H9 (cell line): ENCODE measurements at regions not wholly inside any gene's neighbourhood (a gene's known extent, or its start where the extent isn't known, plus 50 kb on each side); places are given as distances from the start of the nearest gene placed in this dataset.

ENCODE experiments used
- DNase-seq: peaks from one replicate; pipeline ENCODE4 v3.0.0-alpha.2; 2017
- H2AFZ ChIP-seq: one replicate; pipeline ENCODE4 v1.6.1; 2013; ENCODE audit warnings: mild to moderate bottlenecking, low read length, control low read depth, moderate library complexity
- H2AK5ac ChIP-seq: 2 replicates; pipeline ENCODE4 v1.6.1; 2013; ENCODE audit warnings: low read length, control low read depth, mixed read lengths; ENCODE audit not compliant: insufficient read length
- H2BK120ac ChIP-seq: one replicate; pipeline ENCODE4 v1.6.1; 2013; ENCODE audit warnings: low read depth, mild to moderate bottlenecking, low read length, control low read depth, inconsistent platforms; ENCODE audit not compliant: poor library complexity, severe bottlenecking
- H2BK12ac ChIP-seq: 2 replicates; pipeline ENCODE4 v1.6.1; 2013; ENCODE audit warnings: low read length, control low read depth, mixed read lengths, low read depth; ENCODE audit not compliant: insufficient read length
- H2BK15ac ChIP-seq: 2 replicates; pipeline ENCODE4 v1.6.1; 2013; ENCODE audit warnings: low read depth, low read length, control low read depth
- H2BK20ac ChIP-seq: one replicate; pipeline ENCODE4 v1.6.1; 2013; ENCODE audit warnings: low read depth, mild to moderate bottlenecking, low read length, control low read depth, inconsistent platforms; ENCODE audit not compliant: poor library complexity, severe bottlenecking
- H2BK5ac ChIP-seq: 2 replicates; pipeline ENCODE4 v1.6.1; 2013; ENCODE audit warnings: low read length, control low read depth, mixed read lengths; ENCODE audit not compliant: insufficient read length
- H3K14ac ChIP-seq: 2 replicates; pipeline ENCODE4 v1.6.1; 2013; ENCODE audit warnings: low read length, control low read depth; ENCODE audit not compliant: insufficient read depth
- H3K18ac ChIP-seq: 2 replicates; pipeline ENCODE4 v1.6.1; 2013; ENCODE audit warnings: low read depth, mild to moderate bottlenecking, mixed read lengths, low read length, control low read depth; ENCODE audit not compliant: insufficient read length
- H3K23ac ChIP-seq: 2 replicates; pipeline ENCODE4 v1.6.1; 2013; ENCODE audit warnings: low read length, control low read depth, mixed read lengths, low read depth; ENCODE audit not compliant: insufficient read length
- H3K23me2 ChIP-seq: 2 replicates; pipeline ENCODE4 v1.6.1; 2013; ENCODE audit warnings: low read depth, mild to moderate bottlenecking, mixed read lengths, low read length, control low read depth; ENCODE audit not compliant: insufficient read length, poor library complexity, severe bottlenecking
- H3K27ac ChIP-seq: 2 replicates; pipeline ENCODE4 v1.5.1; 2013; ENCODE audit warnings: low read length, control low read depth, mixed read lengths, low read depth; ENCODE audit not compliant: insufficient read length
- H3K27me3 ChIP-seq: 2 replicates; pipeline ENCODE4 v1.6.1; 2013; ENCODE audit warnings: low read length, control low read depth, inconsistent platforms; ENCODE audit not compliant: insufficient read depth
- H3K4ac ChIP-seq: 2 replicates; pipeline ENCODE4 v1.6.1; 2013; ENCODE audit warnings: low read depth, mild to moderate bottlenecking, control low read depth, inconsistent platforms, low read length, moderate library complexity
- H3K4me1 ChIP-seq: 2 replicates; pipeline ENCODE4 v1.6.1; 2013; ENCODE audit warnings: low read length, control low read depth, inconsistent platforms; ENCODE audit not compliant: insufficient read depth
- H3K4me2 ChIP-seq: 2 replicates; pipeline ENCODE4 v1.6.1; 2013; ENCODE audit warnings: low read length, control low read depth, mixed read lengths; ENCODE audit not compliant: insufficient read length, insufficient read depth
- H3K56ac ChIP-seq: 2 replicates; pipeline ENCODE4 v1.6.1; 2013; ENCODE audit warnings: low read depth, mild to moderate bottlenecking, mixed read lengths, low read length, control low read depth; ENCODE audit not compliant: insufficient read length
- H3K79me1 ChIP-seq: 2 replicates; pipeline ENCODE4 v1.6.1; 2013; ENCODE audit warnings: low read depth, mild to moderate bottlenecking, moderate library complexity, low read length, control low read depth, inconsistent platforms; ENCODE audit not compliant: insufficient read depth, poor library complexity, severe bottlenecking
- H3K79me2 ChIP-seq: 2 replicates; pipeline ENCODE4 v1.6.1; 2013; ENCODE audit warnings: low read length, control low read depth, inconsistent platforms; ENCODE audit not compliant: insufficient read depth
- H3K9ac ChIP-seq: 2 replicates; pipeline ENCODE4 v1.6.1; 2013; ENCODE audit warnings: low read length, control low read depth, mixed read lengths; ENCODE audit not compliant: insufficient read length; ENCODE audit errors: extremely low read depth
- H3K9me3 ChIP-seq: one replicate; pipeline ENCODE4 v1.6.1; 2013; ENCODE audit warnings: low read depth, low read length, inconsistent platforms; ENCODE audit not compliant: control insufficient read depth
- H3T11ph ChIP-seq: one replicate; pipeline ENCODE4 v1.6.1; 2013; ENCODE audit warnings: mild to moderate bottlenecking, low read length, control low read depth, inconsistent platforms
- H4K20me1 ChIP-seq: one replicate; pipeline ENCODE4 v1.6.1; 2013; ENCODE audit not compliant: control insufficient read depth, insufficient read length, insufficient read depth
- H4K5ac ChIP-seq: 2 replicates; pipeline ENCODE4 v1.6.1; 2013; ENCODE audit warnings: low read depth, mild to moderate bottlenecking, mixed read lengths, low read length, control low read depth; ENCODE audit not compliant: insufficient read length
- H4K8ac ChIP-seq: replicated peaks from 2 replicates; pipeline ENCODE4 v1.6.1; 2013; ENCODE audit warnings: low read length, control low read depth, mixed read lengths, low read depth; ENCODE audit not compliant: insufficient read length
- H4K91ac ChIP-seq: 2 replicates; pipeline ENCODE4 v1.6.1; 2013; ENCODE audit warnings: low read depth, mild to moderate bottlenecking, moderate library complexity, mixed read lengths, low read length, control low read depth; ENCODE audit not compliant: insufficient read length
- H3K27ac Mint-ChIP-seq, 3 experiments: 2 replicates in 2 of 3; 3 replicates in 1 of 3; pipeline ENCODE4 v1.8.0; 2020 to 2021; ENCODE audit warnings: mixed read lengths in 3 of 3, mild to moderate bottlenecking in 1 of 3, moderate library complexity in 1 of 3
- H3K27me3 Mint-ChIP-seq: 2 replicates; pipeline ENCODE4 v1.8.0; 2021; ENCODE audit warnings: low read depth, mild to moderate bottlenecking, moderate library complexity, mixed read lengths
- H3K36me3 Mint-ChIP-seq, 3 experiments: 2 replicates in 2 of 3; 3 replicates in 1 of 3; pipeline ENCODE4 v1.8.0; 2020 to 2021; ENCODE audit warnings: low read depth in 3 of 3, mixed read lengths in 3 of 3; ENCODE audit not compliant: insufficient read depth in 1 of 3
- H3K4me1 Mint-ChIP-seq, 2 experiments: 2 replicates each; pipeline ENCODE4 v1.8.0; 2020; ENCODE audit warnings: mixed read lengths in 2 of 2
- H3K4me3 Mint-ChIP-seq, 2 experiments: 2 replicates in 1 of 2; 3 replicates in 1 of 2; pipeline ENCODE4 v1.8.0; 2020 to 2021; ENCODE audit warnings: mild to moderate bottlenecking in 2 of 2, mixed read lengths in 2 of 2, moderate library complexity in 1 of 2
- H3K9me3 Mint-ChIP-seq, 2 experiments: 2 replicates in 1 of 2; 3 replicates in 1 of 2; pipeline ENCODE4 v1.8.0; 2020; ENCODE audit warnings: mild to moderate bottlenecking in 2 of 2, mixed read lengths in 2 of 2, moderate library complexity in 1 of 2
- CTCF ChIP-seq: fragments of 200-600 bp; sonication (generic); conservative IDR thresholded peaks from 3 replicates; pipeline ENCODE4 v1.8.0; 2021; ENCODE audit warnings: antibody characterized with exemption, mild to moderate bottlenecking
- WGBS: extraction: QIAGEN DNeasy Blood & Tissue Kit; methylation state at CpG from one replicate; pipeline ENCODE4 v1.1.7; 2013; ENCODE audit warnings: missing lambda C conversion rate, low lambda C conversion rate, mixed read lengths; ENCODE audit not compliant: insufficient read length; ENCODE audit errors: extremely low coverage; 5-methylcytosine and 5-hydroxymethylcytosine counted together

- no peaks in the 10 kb centered on the region for H3K79me1 ChIP-seq
- no peaks in the 10 kb centered on the region for H4K20me1 ChIP-seq
- H3K27me3 Mint-ChIP-seq, result no peaks in the 10 kb centered on the region
- H2BK20ac ChIP-seq, result no peak overlapping the region
- no peak overlapping the region for H3K9ac ChIP-seq
- no peak overlapping the region for H3T11ph ChIP-seq
- H3K9me3 Mint-ChIP-seq, result no peaks in the 10 kb centered on the region
- H3K27me3 ChIP-seq, result no peaks in the 10 kb centered on the region
- no peak overlapping the region for H2BK12ac ChIP-seq
- H2BK120ac ChIP-seq, result no peak overlapping the region
- H3K4ac ChIP-seq, result no peak overlapping the region
- H3K4me2 ChIP-seq, result no peak overlapping the region
- H4K8ac ChIP-seq, result no peak overlapping the region
- peak overlapping the region; percentile 8 for H3K27ac ChIP-seq
- no peak overlapping the region for H2BK5ac ChIP-seq
- no peak overlapping the region for H3K23ac ChIP-seq
- H3K4me3 Mint-ChIP-seq, result peak overlapping the region in 1 of 2 experiments; percentile 27; a peak in 1 of 5 replicates
- no peak overlapping the region for H2BK15ac ChIP-seq
- no peak for TF ChIP-seq CTCF
- H3K23me2 ChIP-seq, result no peaks in the 10 kb centered on the region
- no CpG with 5 or more reads among the region's 3 CpGs for WGBS
- H3K27ac Mint-ChIP-seq, result peak overlapping the region in 1 of 3 experiments; percentile 92; a peak in 3 of 7 replicates
- H3K79me2 ChIP-seq, result no peaks in the 10 kb centered on the region; the same call in 1 of the 2 replicates
- no peak overlapping the region for H2AK5ac ChIP-seq
- no peaks in the 10 kb centered on the region; a peak in 1 of 7 replicates for H3K36me3 Mint-ChIP-seq
- no peaks in the 10 kb centered on the region for H3K9me3 ChIP-seq
- H4K5ac ChIP-seq, result no peak overlapping the region
- H2AFZ ChIP-seq, result no peak overlapping the region
- no peak overlapping the region for H3K14ac ChIP-seq
- H3K4me1 Mint-ChIP-seq, result peaks cover 37 to 44% of the 10 kb centered on the region in 2 experiments
- no peak overlapping the region for H3K56ac ChIP-seq
- H3K4me1 ChIP-seq, result peaks cover 16% of the 10 kb centered on the region
- no peak overlapping the region for H3K18ac ChIP-seq
- no peak for DNase-seq
- no peak overlapping the region for H4K91ac ChIP-seq
Measured at GRCh38 chr9:110111868-110112267, 96.1 kb downstream of the C9orf152 start.
